HepG2 (cell line): ENCODE measurements at regions not wholly inside any gene's neighbourhood (a gene's known extent, or its start where the extent isn't known, plus 50 kb on each side); places are given as distances from the start of the nearest gene placed in this dataset.

ENCODE experiments used
- ATAC-seq: fragments of 200-7000 bp; cut with Tn5 transposase; 3 replicates; pipeline ENCODE4 v1.9.1; 2020; ENCODE audit warnings: mild to moderate bottlenecking, moderate library complexity
- BruUV-seq: library from RNA; stranded (reverse); fragments of 400-500 nt; replicated peaks from 2 replicates; lab custom pipeline; 2021; lab: Mats Ljungman, UMichigan
- CTCF ChIA-PET: fragments of 300-600 bp; formaldehyde crosslinking; extraction: SDS; loops from one replicate; lab custom pipeline; 2021; ENCODE audit warnings: low total read pairs, inconsistent platforms, low intra/inter-chr PET ratio; lab: Yijun Ruan, JAX
- POLR2A ChIA-PET: fragments of 350-600 bp; sonication (Branson Sonifier 250); formaldehyde crosslinking; loops from one replicate; lab custom pipeline; 2020; ENCODE audit warnings: antibody characterized with exemption, inconsistent platforms; lab: Yijun Ruan, JAX
- DNase-seq: peaks from one replicate; pipeline ENCODE4 v3.0.0-alpha.2; 2015; ENCODE audit warnings: low spot score
- FAIRE-seq: peaks from 3 replicates; lab custom pipeline; 2011; peaks lifted over from hg19 to GRCh38; lab: Jason Lieb, UNC
- H2AFZ ChIP-seq: one replicate; pipeline ENCODE4 v1.6.1; 2011; ENCODE audit warnings: low read length, inconsistent platforms
- H3K27ac ChIP-seq: fragments of 300-600 bp; 3 replicates; pipeline ENCODE4 v1.8.0; 2011; ENCODE audit warnings: mixed run types, mild to moderate bottlenecking, mixed read lengths, low read length, inconsistent platforms; ENCODE audit not compliant: insufficient read depth; ENCODE audit errors: extremely low read length
- H3K27me3 ChIP-seq, 2 experiments: fragments of 200-600 bp in 1 of 2; 2 replicates in 1 of 2; 3 replicates in 1 of 2; pipeline versions ENCODE4 v1.6.0 to v1.8.0; 2011; ENCODE audit warnings: low read length in 2 of 2, mild to moderate bottlenecking in 2 of 2, moderate library complexity in 2 of 2, inconsistent platforms in 1 of 2; ENCODE audit not compliant: insufficient read depth in 2 of 2, control insufficient read depth in 1 of 2
- H3K36me3 ChIP-seq, 2 experiments: fragments of 200-600 bp in 1 of 2; replicated peaks in 1 of 2; 2 replicates in 1 of 2; 3 replicates in 1 of 2; pipeline versions ENCODE4 v1.5.1 to v1.8.0; 2011; ENCODE audit warnings: low read length in 2 of 2, inconsistent platforms in 1 of 2; ENCODE audit not compliant: insufficient read depth in 2 of 2, control insufficient read depth in 1 of 2
- H3K4me1 ChIP-seq: 2 replicates; pipeline ENCODE4 v1.5.1; 2012; ENCODE audit warnings: low read length, inconsistent platforms; ENCODE audit not compliant: insufficient read depth
- H3K4me2 ChIP-seq: 2 replicates; pipeline ENCODE4 v1.6.0; 2011; ENCODE audit warnings: low read depth, low read length, inconsistent platforms
- H3K4me3 ChIP-seq, 3 experiments: fragments of 200-600 bp in 1 of 3; sonication (generic), shearing (Covaris generic) in 1 of 3; replicated peaks in 1 of 3; 2 replicates each; pipeline ENCODE4 v1.5.1; 2011 to 2016; ENCODE audit warnings: low read length in 3 of 3, inconsistent platforms in 2 of 3, low read depth in 2 of 3, mild to moderate bottlenecking in 2 of 3, control low read depth in 1 of 3, mixed read lengths in 1 of 3; ENCODE audit not compliant: insufficient read depth in 1 of 3
- H3K79me2 ChIP-seq: one replicate; pipeline ENCODE4 v1.6.1; 2011; ENCODE audit warnings: low read length, inconsistent platforms; ENCODE audit not compliant: insufficient read depth
- H3K9ac ChIP-seq: 2 replicates; pipeline ENCODE4 v1.6.0; 2011; ENCODE audit warnings: mild to moderate bottlenecking, low read depth, low read length, inconsistent platforms; ENCODE audit not compliant: insufficient read depth
- H3K9me3 ChIP-seq: 2 replicates; pipeline ENCODE4 v1.5.1; 2012; ENCODE audit warnings: mild to moderate bottlenecking, low read length
- H4K20me1 ChIP-seq: 2 replicates; pipeline ENCODE4 v1.6.0; 2011; ENCODE audit warnings: inconsistent platforms, mild to moderate bottlenecking, low read length, moderate library complexity; ENCODE audit not compliant: insufficient read depth
- CENPX ChIP-seq: sonication (generic); formaldehyde crosslinking; IDR thresholded peaks from 2 replicates; pipeline ENCODE4 v1.9.0; 2021; ENCODE audit warnings: mild to moderate bottlenecking, missing genetic modification reagents, moderate library complexity
- KDM2A ChIP-seq: sonication (generic); formaldehyde crosslinking; IDR thresholded peaks from 2 replicates; pipeline ENCODE4 v1.4.0; 2020; ENCODE audit warnings: low read depth, missing genetic modification reagents, borderline replicate concordance
- SETDB1 ChIP-seq: sonication (generic); formaldehyde crosslinking; IDR thresholded peaks from 2 replicates; pipeline ENCODE4 v1.5.1; 2020; ENCODE audit warnings: missing genetic modification reagents, mild to moderate bottlenecking, borderline replicate concordance
- SOX6 ChIP-seq, 2 experiments: fragments of 450-650 bp in 1 of 2; sonication (generic) in 1 of 2; formaldehyde crosslinking in 1 of 2; IDR thresholded peaks; 2 replicates each; pipeline versions ENCODE4 v1.4.0 to v1.6.1; 2017 to 2020; ENCODE audit warnings: antibody characterized with exemption in 1 of 2, mild to moderate bottlenecking in 1 of 2, missing genetic modification reagents in 1 of 2
- TSC22D2 ChIP-seq: sonication (generic); formaldehyde crosslinking; IDR thresholded peaks from 2 replicates; pipeline ENCODE4 v1.5.1; 2020; ENCODE audit warnings: missing genetic modification reagents, mild to moderate bottlenecking, borderline replicate concordance
- U2AF2 ChIP-seq: fragments of 200-400 bp; formaldehyde crosslinking; IDR thresholded peaks from 2 replicates; pipeline ENCODE4 v1.6.1; 2017; ENCODE audit warnings: low read depth, mild to moderate bottlenecking, low read length
- ZNF547 ChIP-seq: sonication (generic); formaldehyde crosslinking; IDR thresholded peaks from 2 replicates; pipeline ENCODE4 v1.5.1; 2020; ENCODE audit warnings: mild to moderate bottlenecking, missing genetic modification reagents
- ZNF678 ChIP-seq: sonication (generic); formaldehyde crosslinking; IDR thresholded peaks from 2 replicates; pipeline ENCODE4 v1.4.0; 2020; ENCODE audit warnings: mild to moderate bottlenecking, missing genetic modification reagents
- ZNF83 ChIP-seq: sonication (generic); formaldehyde crosslinking; IDR thresholded peaks from 2 replicates; pipeline ENCODE4 v1.4.0; 2020; ENCODE audit warnings: missing genetic modification reagents, mild to moderate bottlenecking, borderline replicate concordance
- WGBS: methylation state at CpG from one replicate; pipeline ENCODE4 v1.1.6; 2017; ENCODE audit warnings: low lambda C conversion rate; 5-methylcytosine and 5-hydroxymethylcytosine counted together
- in situ Hi-C: cut with HindIII; loops from 2 replicates; pipeline ENCODE4 v1.10.0; 2017; ENCODE audit warnings: low pct_unique_long_range_greater_than_20kb; ENCODE audit not compliant: extremely low pct_ligation_motif_present
- intact Hi-C: fragments of 100-400 bp; cut with micrococcal nuclease; formaldehyde crosslinking; loops from one replicate; pipeline ENCODE4 v1.10.0; 2022; ENCODE audit not compliant: unreplicated experiment
- TF ChIP-seq, protein P1 (sequence below): sonication (generic); formaldehyde crosslinking; IDR thresholded peaks from 2 replicates; pipeline ENCODE4 v1.5.0; 2020; ENCODE audit warnings: missing genetic modification reagents
- TF ChIP-seq, protein P2 (sequence below): sonication (generic); formaldehyde crosslinking; IDR thresholded peaks from 2 replicates; pipeline ENCODE4 v1.4.0; 2020; ENCODE audit warnings: missing genetic modification reagents
- TF ChIP-seq, protein P3 (sequence below): IDR thresholded peaks from 2 replicates; pipeline ENCODE4 v1.6.1; 2016; ENCODE audit warnings: mild to moderate bottlenecking, missing biosample characterization, missing genetic modification reagents

DNA sequence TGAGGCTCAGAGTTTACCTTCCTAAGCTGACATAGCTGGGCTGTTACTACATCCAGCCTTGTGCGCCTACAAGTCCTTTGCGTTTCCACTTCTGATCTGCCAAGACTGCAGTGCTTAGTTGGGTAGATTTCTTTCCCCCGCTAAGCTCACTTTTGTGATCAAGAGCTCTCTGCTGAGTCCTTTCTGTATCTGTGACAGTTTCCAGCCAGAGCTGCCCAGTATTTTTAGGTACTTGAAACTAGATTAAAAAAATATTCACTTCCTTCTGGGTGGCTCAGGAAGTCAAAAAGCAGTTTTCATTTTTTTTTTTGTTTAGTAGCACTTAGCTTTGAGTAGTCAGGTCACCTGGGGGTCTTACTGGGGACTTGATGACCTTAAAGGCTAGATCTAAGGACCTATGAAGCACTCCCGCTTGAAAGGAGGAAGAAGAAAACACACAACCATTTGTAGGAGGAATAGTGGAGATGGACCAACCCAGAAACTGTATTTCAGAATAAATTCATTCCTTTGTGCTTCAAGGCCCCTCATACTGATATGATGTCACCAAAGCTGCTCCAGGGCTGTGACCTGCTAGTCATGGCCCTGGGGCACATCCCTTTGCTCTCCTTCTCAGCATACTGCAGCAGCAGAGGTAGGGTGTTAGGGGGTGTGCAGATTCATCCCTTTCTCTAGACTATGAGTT lies 75.6 kb upstream of the HNF1B start:
- ATAC-seq (no peak), FAIRE-seq (no peak), DNase-seq (no peak)
- intact Hi-C loops: no loop called here
- Histone ChIP-seq H3K79me2 (no peaks in the 10 kb centered on the region), H2AFZ (no peak overlapping the region), H3K4me3 (no peak overlapping the region), H3K36me3 (no peaks in the 10 kb centered on the region), H3K27ac (no peak overlapping the region), H4K20me1 (no peaks in the 10 kb centered on the region), H3K27me3 (no peaks in the 10 kb centered on the region; a peak in 1 of 5 replicates), H3K4me1 (peaks cover 43% of the 10 kb centered on the region), H3K4me2 (no peak overlapping the region), H3K9ac (no peak overlapping the region), H3K9me3 (no peaks in the 10 kb centered on the region)
- no TSS peak for BruUV-seq
- ChIA-PET CTCF (no interaction called here), POLR2A (no interaction called here)
- 55% methylated on average over 4 of the region's 4 CpGs for WGBS
- no peak for TF ChIP-seq SETDB1
- TF ChIP-seq ZNF83: no peak
- TF ChIP-seq TSC22D2 (CRISPR knock-in tag): no peak
- TF ChIP-seq, protein P1, sequence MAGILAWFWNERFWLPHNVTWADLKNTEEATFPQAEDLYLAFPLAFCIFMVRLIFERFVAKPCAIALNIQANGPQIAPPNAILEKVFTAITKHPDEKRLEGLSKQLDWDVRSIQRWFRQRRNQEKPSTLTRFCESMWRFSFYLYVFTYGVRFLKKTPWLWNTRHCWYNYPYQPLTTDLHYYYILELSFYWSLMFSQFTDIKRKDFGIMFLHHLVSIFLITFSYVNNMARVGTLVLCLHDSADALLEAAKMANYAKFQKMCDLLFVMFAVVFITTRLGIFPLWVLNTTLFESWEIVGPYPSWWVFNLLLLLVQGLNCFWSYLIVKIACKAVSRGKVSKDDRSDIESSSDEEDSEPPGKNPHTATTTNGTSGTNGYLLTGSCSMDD (CRISPR knock-in tag): no peak
- no peak for TF ChIP-seq SOX6 (IDR thresholded peaks at IDR 0.05)
- no peak for TF ChIP-seq SOX6 (CRISPR knock-in tag; IDR thresholded peaks at IDR 0.05)
- TF ChIP-seq, protein P2, sequence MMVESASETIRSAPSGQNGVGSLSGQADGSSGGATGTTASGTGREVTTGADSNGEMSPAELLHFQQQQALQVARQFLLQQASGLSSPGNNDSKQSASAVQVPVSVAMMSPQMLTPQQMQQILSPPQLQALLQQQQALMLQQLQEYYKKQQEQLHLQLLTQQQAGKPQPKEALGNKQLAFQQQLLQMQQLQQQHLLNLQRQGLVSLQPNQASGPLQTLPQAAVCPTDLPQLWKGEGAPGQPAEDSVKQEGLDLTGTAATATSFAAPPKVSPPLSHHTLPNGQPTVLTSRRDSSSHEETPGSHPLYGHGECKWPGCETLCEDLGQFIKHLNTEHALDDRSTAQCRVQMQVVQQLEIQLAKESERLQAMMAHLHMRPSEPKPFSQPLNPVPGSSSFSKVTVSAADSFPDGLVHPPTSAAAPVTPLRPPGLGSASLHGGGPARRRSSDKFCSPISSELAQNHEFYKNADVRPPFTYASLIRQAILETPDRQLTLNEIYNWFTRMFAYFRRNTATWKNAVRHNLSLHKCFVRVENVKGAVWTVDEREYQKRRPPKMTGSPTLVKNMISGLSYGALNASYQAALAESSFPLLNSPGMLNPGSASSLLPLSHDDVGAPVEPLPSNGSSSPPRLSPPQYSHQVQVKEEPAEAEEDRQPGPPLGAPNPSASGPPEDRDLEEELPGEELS (CRISPR knock-in tag): no peak
- TF ChIP-seq CENPX: no peak
- TF ChIP-seq, protein P3, sequence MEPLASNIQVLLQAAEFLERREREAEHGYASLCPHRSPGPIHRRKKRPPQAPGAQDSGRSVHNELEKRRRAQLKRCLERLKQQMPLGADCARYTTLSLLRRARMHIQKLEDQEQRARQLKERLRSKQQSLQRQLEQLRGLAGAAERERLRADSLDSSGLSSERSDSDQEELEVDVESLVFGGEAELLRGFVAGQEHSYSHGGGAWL (CRISPR knock-in tag): no peak
- no peak for TF ChIP-seq ZNF678 (CRISPR knock-in tag)
- TF ChIP-seq KDM2A (CRISPR knock-in tag): no peak
- no peak for TF ChIP-seq ZNF547 (CRISPR knock-in tag)
- TF ChIP-seq U2AF2: no peak
- in situ Hi-C loops: no loop called here
